ENCODE measurements at regions not wholly inside any gene's neighbourhood (a gene's known extent, or its start where the extent isn't known, plus 50 kb on each side); places are given as distances from the start of the nearest gene placed in this dataset.
"Not testable (repeated sequence)": the region's sequence is repeated elsewhere in the genome, so short reads cannot be mapped to it uniquely, and the experiment has no call there.

DNA sequence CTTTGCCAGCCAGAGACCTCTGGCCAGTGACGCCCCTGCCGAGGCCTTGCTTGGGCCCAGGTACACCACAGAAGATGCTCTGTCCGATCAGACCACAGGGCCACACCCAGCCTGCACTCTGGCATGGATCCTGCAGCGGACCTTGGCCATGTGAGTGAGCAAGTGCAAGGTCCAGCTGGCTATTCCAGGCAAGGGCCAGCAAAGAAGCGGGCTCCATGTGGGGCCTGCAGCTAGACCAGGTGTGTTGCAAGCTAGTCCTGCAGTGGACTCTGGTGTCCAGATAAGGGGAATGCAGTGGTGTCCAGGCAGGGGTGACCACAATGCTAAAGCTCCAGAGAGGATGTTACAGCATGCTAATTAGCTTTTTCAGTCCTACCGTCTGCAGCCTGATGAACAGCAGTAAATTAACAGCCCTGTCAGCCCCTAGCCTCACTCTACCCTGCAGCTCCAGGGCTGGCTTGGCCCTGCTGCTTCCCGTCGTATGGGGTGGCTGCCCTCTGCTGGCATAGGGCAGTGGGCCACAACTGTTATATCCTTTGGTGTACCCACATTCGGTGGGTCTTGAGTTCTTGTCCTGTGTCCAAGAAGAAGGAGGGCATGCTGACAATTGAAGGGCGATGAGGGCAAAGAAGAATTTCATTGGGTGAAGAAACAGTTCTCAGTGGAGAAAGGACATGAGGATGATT, 284.5 kb upstream of the POU5F2 start:
- DNase-seq, result no peak

DNA sequence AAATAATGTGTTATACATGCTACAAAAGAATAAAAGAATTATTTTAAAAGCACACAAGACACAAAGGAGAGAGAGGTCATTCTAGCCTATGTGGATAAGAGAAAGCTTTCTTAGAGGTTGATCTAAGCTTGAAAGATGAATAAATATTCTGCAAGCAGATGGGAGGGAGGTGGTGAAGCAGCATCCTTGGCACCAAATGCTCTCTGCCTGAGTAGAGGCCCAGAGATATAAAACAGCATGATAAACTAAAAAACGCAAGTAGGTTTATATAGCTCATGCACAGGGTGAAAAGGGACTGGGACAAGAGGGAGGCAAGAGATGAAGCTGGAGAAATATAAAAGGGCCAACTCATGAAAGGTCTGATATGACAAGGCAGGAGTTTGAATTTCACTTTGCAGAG, 283.2 kb upstream of the POU5F2 start:
- no peak for DNase-seq

GRCh38 chr5:94024101-94024500, 282.7 kb upstream of the POU5F2 start:
- DNase-seq, result no peak

DNA sequence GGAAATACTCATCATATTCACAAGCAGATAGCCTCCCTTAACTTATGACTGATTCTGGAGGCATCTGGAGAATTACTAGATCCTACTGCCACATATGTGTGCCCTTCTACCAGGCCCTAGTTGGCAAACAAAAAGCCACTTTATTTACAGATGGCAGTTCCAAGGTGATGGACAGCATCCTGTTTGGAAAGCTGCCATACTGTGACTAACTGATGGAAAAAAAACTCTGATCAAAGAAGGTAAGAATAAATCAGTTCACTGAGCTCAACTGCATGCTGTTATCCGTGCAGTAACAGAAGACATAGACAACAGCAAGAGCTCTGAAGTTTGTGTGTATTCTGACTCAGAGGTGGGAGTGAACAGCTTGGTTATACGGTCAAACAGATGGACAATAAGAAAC, 279.8 kb upstream of the POU5F2 start:
- peak; percentile 0 for DNase-seq

- DNase-seq, result no peak
Observed at GRCh38 chr5:94017579-94017978, 276.2 kb upstream of the POU5F2 start.

- DNase-seq, result no peak
Observed at GRCh38 chr5:94010814-94011213, 269.4 kb upstream of the POU5F2 start.

GRCh38 chr5:94009161-94009560, 267.8 kb upstream of the POU5F2 start:
- DNase-seq, result no peak

GRCh38 chr5:93998951-93999455, 257.6 kb upstream of the POU5F2 start:
- DNase-seq, result no peak

GRCh38 chr5:93997562-93997961, 256.2 kb upstream of the POU5F2 start:
- no peak for DNase-seq

DNA sequence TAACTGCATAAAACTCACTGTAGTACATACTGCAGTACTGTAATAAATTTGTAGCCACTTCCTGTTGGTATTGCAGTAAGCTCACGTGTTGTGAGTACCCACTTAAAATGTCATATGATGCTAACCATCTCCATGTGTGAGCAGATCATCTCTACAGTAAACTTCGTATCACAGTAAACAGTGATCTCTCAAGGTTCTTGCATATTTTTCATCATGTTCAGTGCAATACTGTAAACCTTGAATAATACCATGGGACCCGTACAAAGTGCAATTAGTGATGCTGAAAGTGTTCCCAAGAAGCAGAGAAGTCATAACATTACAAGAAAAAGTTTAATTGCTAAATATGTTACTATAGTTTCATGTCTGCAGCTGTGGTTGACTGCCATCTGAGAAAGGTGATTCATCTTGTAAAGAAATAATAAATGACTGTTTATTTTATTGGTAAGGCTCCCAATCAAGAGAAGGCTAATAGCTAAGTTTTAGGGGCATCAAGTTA, 253.8 kb upstream of the POU5F2 start:
- DNase-seq, result no peak

DNA sequence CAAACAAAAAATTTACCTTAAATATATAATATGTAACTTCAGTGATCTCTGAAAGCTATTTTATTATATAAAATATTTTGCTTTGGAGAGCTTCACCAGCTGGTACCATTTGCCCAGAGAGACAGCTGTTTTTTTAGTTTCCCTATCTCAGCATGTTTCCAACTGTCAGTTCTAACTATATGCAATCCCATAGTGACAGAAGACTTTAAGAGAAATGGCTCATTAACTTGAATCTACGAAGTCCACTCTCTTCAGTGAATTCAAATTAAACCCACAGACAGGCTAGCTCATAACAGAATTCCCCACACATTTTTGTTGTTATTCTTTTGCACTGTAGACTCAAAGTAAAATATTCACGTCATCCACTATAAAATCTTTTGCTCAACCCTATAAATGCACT, 251.8 kb upstream of the POU5F2 start:
- DNase-seq, result no peak

GRCh38 chr5:93990504-93991070, 249.2 kb upstream of the POU5F2 start:
- DNase-seq, result no peak

DNA sequence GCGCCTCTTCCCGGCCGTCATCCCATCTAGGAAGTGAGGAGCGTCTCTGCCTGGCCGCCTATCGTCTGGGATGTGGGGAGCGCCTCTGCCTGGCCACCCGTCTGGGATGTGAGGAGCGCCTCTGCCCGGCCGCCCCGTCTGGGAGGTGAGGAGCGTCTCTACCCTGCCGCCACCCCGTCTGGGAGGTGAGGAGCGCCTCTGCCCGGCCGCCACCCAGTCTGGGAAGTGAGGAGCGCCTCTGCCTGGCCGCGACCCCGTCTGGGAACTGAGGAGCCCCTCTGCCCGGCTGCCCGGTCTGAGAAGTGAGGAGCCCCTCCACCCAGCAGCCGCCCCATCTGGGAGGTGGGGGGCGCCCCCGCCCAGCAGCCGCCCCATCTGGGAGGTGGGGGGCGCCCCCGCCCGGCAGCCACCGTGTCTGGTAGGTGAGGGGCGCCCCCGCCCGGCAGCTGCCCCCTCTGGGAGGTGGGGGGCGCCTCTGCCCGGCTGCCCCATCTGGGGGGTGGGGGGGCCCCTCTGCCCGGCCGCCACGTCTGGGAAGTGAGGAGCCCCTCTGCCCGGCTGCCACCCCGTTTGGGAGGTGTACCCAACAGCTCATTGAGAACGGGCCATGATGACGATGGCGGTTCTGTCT, 244.7 kb upstream of the POU5F2 start:
- DNase-seq, result not testable (repeated sequence)

GRCh38 chr5:93978222-93978621, 236.8 kb upstream of the POU5F2 start:
- no peak for DNase-seq

GRCh38 chr5:93967923-93968322, 226.5 kb upstream of the POU5F2 start:
- DNase-seq, result no peak

DNA sequence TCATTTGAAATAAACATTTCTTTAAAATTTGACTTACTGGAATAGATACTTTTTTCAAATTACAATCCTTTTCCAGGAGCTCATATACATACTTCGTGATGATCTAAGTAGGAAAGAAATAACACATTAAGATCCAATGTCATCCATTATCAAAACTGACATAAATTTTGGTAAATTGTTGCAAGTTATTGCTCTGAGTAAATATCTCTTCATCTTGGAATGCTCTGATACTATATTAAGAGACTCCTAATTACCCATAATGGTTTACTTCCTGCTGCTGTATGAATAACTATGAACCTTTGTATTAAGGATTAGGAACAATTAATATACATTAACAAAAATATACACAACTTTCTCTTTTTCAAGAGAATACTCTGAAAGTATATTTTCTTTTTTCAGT, 223.0 kb upstream of the POU5F2 start:
- no peak for DNase-seq

DNA sequence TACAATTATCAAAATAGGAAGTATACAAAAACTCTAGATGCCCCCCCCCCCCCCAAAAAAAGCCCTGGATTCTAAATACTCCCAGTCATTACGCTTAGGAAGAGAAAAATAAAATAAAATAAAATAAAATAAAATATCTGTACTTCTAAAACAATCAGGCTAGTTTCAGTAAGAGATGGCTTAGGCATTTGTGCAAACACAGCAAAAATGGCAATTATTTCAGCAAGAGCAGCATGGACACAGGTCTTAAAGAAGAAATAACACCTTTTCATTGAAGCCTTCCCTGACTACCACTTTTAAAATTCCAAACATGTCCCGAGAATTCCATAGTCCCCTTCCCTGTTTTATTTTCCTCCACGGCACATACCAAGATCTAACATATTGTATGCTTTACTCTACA, 218.6 kb upstream of the POU5F2 start:
- no peak for DNase-seq

GRCh38 chr5:93956006-93956405, 214.6 kb upstream of the POU5F2 start:
- no peak for DNase-seq

- no peak for DNase-seq
Observed at GRCh38 chr5:93954421-93955069, 213.1 kb upstream of the POU5F2 start.

GRCh38 chr5:93953442-93953841, 212.0 kb upstream of the POU5F2 start:
- DNase-seq, result no peak

- no peak for DNase-seq
Observed at GRCh38 chr5:93941897-93942296, 200.5 kb upstream of the POU5F2 start.

- not testable (repeated sequence) for DNase-seq
Observed at GRCh38 chr5:93933269-93933668, 191.9 kb upstream of the POU5F2 start.

DNA sequence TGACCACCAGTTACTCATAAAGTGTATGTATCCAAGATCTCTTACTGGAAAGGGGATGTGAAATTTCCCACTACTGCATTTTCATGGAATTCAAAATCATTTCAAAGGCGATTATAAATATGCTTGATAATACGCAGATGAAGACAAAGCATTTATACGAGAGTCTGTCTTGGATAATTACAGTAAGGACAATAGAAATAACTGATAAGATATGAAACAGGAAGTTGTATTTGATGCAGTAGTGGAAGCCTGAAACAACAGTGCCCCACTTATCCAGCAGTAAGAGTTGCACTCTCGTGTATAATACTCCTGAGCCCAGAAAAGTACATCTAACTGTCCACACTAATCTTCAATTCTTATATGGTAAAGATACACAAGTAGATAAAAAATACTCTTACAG, 188.7 kb upstream of the POU5F2 start:
- DNase-seq, result no peak

DNA sequence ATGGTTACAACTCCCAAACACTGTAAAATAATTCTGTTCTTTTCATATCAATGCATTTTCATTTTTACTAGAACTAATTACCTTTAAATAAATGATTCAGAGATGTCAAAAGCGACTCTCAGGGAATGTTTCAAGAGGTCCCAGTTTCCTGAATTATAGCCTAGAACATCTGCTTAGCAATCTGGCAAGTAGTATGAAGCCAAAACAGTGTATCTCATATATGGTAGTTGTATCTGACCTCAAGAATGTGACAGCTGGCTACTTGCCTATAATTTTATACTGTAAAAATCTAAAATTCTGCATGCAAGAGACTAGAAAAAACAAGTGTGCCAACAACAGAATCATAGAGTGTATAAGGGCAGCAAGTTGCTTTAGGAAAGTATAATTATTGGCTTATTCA, 187.7 kb upstream of the POU5F2 start:
- DNase-seq, result no peak
